Vagina (tissue), 2 donors: ENCODE measurements at regions not wholly inside any gene's neighbourhood (a gene's known extent, or its start where the extent isn't known, plus 50 kb on each side); places are given as distances from the start of the nearest gene placed in this dataset.
"Not testable (repeated sequence)": the region's sequence is repeated elsewhere in the genome, so short reads cannot be mapped to it uniquely, and the experiment has no call there.

Source experiments
- DNase-seq, 2 donors: peaks; one replicate each; pipeline ENCODE4 v3.0.0-alpha.2; 2017; ENCODE audit errors: extremely low spot score in 2 of 2
- H3K27ac ChIP-seq: fragments of 200-600 bp; sonication (generic); one replicate; pipeline ENCODE4 v1.5.1; 2019
- H3K27me3 ChIP-seq: fragments of 200-600 bp; sonication (generic); one replicate; pipeline ENCODE4 v1.5.1; 2019
- H3K36me3 ChIP-seq, 2 donors: fragments of 200-600 bp; sonication (generic); one replicate each; pipeline ENCODE4 v1.5.1; 2017 to 2019
- H3K4me1 ChIP-seq: fragments of 200-600 bp; sonication (generic); one replicate; pipeline ENCODE4 v1.5.1; 2019
- H3K4me3 ChIP-seq, 2 donors: fragments of 200-600 bp; sonication (generic); 1 replicate in 1 of 2; 2 replicates in 1 of 2; pipeline ENCODE4 v1.5.1; 2016 to 2019
- H3K9me3 ChIP-seq: fragments of 200-600 bp; sonication (generic); one replicate; pipeline ENCODE4 v1.5.1; 2019
- CTCF ChIP-seq, 3 experiments: fragments of 450-650 bp in 2 of 3; fragments of 200-600 bp in 1 of 3; sonication (generic) in 1 of 3; IDR thresholded peaks; one replicate each; pipeline ENCODE4 v1.5.1; 2017 to 2019; ENCODE audit warnings: antibody characterized with exemption in 3 of 3, mild to moderate bottlenecking in 2 of 3, moderate library complexity in 2 of 3
- POLR2A ChIP-seq, 2 donors: fragments of 450-650 bp; IDR thresholded peaks; one replicate each; pipeline ENCODE4 v1.6.1; 2017; ENCODE audit warnings: antibody characterized with exemption in 2 of 2, mild to moderate bottlenecking in 2 of 2, moderate library complexity in 2 of 2
- POLR2AphosphoS5 ChIP-seq, 2 donors: sonication (generic); formaldehyde crosslinking; IDR thresholded peaks; one replicate each; pipeline ENCODE4 v1.9.0; 2017; ENCODE audit warnings: antibody characterized with exemption in 2 of 2, mild to moderate bottlenecking in 2 of 2, low read depth in 1 of 2; ENCODE audit not compliant: insufficient read depth in 1 of 2
- intact Hi-C: fragments of 100-400 bp; cut with DNase I; formaldehyde crosslinking; loops from one replicate; pipeline ENCODE4 v1.15.1; 2023

- no peaks in the 10 kb centered on the region for H3K4me1 ChIP-seq
- TF ChIP-seq POLR2AphosphoS5 (IDR thresholded peaks at IDR 0.05; ENCODE audit: insufficient read depth in 1 of 2, low read depth in 1 of 2) (no peak), CTCF (IDR thresholded peaks at IDR 0.05) (no peak), POLR2A (IDR thresholded peaks at IDR 0.05) (no peak)
- no peaks in the 10 kb centered on the region for H3K9me3 ChIP-seq
- H3K27ac ChIP-seq: no peak overlapping the region
- H3K4me3 ChIP-seq: no peak overlapping the region
- intact Hi-C loops: no loop called here
- H3K27me3 ChIP-seq: no peaks in the 10 kb centered on the region
- no peaks in the 10 kb centered on the region for H3K36me3 ChIP-seq
- DNase-seq: no peak
These were observed 107.0 kb upstream of the RORA start for GRCh38 chr15:61336026-61336638.

GRCh38 chr15:61334714-61335113 is 105.6 kb upstream of the RORA start:
- DNase-seq, H3K36me3 ChIP-seq, H3K4me1 ChIP-seq, H3K4me3 ChIP-seq, H3K27ac ChIP-seq, H3K27me3 ChIP-seq, intact Hi-C loops, H3K9me3 ChIP-seq: not testable (repeated sequence)

- intact Hi-C loops: no loop called here
- Histone ChIP-seq H3K4me1 (no peaks in the 10 kb centered on the region), H3K27ac (no peak overlapping the region), H3K9me3 (no peaks in the 10 kb centered on the region), H3K36me3 (no peaks in the 10 kb centered on the region), H3K27me3 (no peaks in the 10 kb centered on the region), H3K4me3 (no peak overlapping the region)
- TF ChIP-seq CTCF (IDR thresholded peaks at IDR 0.05) (no peak), POLR2AphosphoS5 (IDR thresholded peaks at IDR 0.05; ENCODE audit: insufficient read depth in 1 of 2, low read depth in 1 of 2) (no peak), POLR2A (IDR thresholded peaks at IDR 0.05) (no peak)
- no peak for DNase-seq
These were observed 101.9 kb upstream of the RORA start for GRCh38 chr15:61331019-61331418.

- no peak overlapping the region for H3K4me3 ChIP-seq
These were observed 98.0 kb upstream of the RORA start for GRCh38 chr15:61327019-61327631.

GRCh38 chr15:61319892-61320291 is 90.8 kb upstream of the RORA start:
- no peak for TF ChIP-seq CTCF (IDR thresholded peaks at IDR 0.05)
- intact Hi-C loops: no loop called here
- Histone ChIP-seq H3K27me3 (no peaks in the 10 kb centered on the region), H3K4me1 (no peaks in the 10 kb centered on the region), H3K36me3 (no peaks in the 10 kb centered on the region), H3K27ac (no peak overlapping the region), H3K9me3 (no peaks in the 10 kb centered on the region), H3K4me3 (no peak overlapping the region)
- no peak for DNase-seq

More at GRCh38 chr15:61327019-61327631, 98.0 kb upstream of the RORA start:
- H3K27ac ChIP-seq: no peak overlapping the region
- TF ChIP-seq POLR2A (IDR thresholded peaks at IDR 0.05) (no peak), POLR2AphosphoS5 (IDR thresholded peaks at IDR 0.05; ENCODE audit: insufficient read depth in 1 of 2, low read depth in 1 of 2) (no peak), CTCF (IDR thresholded peaks at IDR 0.05) (no peak)
- H3K9me3 ChIP-seq: no peaks in the 10 kb centered on the region
- H3K27me3 ChIP-seq: no peaks in the 10 kb centered on the region
- intact Hi-C loops: no loop called here
- no peaks in the 10 kb centered on the region for H3K36me3 ChIP-seq
- no peak for DNase-seq
- no peaks in the 10 kb centered on the region for H3K4me1 ChIP-seq
